ENCODE measurements at regions not wholly inside any gene's neighbourhood (a gene's known extent, or its start where the extent isn't known, plus 50 kb on each side); places are given as distances from the start of the nearest gene placed in this dataset.
"Not testable (repeated sequence)": the region's sequence is repeated elsewhere in the genome, so short reads cannot be mapped to it uniquely, and the experiment has no call there.

DNA sequence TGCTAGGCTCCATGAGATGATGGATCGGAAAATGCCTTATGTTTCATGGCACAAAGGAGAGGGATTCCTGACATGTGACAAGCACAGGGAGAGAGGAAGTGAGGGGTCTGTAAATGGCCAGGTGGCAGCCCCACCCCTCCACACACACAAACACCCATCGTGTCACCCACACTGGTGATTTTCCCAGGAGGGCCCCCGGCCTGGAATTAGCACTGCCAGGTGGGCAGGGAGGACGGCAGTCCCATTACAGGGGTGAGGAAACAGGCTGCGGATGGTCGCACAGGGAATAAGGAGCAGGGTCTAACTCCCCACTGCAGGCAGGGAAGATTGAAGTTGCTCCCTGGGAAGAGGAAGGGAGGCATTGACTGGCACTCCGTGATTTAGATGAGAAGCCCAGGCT lies 395.3 kb upstream of the ZNF337 start:
- DNase-seq, result not testable (repeated sequence)

DNA sequence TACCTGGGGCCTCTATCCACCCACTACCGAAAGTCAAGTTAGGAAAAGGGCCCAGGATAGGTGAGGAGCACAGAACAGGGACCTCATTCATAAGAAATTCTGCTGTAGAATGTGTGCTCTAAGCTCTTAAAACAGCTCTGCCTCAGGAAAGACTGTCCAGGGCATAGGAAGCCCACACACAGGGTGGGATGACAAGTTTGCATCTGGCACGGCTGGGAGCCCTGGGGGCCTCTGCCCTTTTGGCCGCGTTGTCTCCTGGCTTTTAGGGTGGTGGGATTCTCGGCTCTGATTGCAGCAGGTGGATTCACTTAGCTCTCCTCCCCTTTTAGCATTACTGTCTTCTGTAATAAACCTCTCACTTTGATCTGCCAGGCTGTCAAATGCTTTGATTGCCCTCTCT lies 389.5 kb upstream of the ZNF337 start:
- not testable (repeated sequence) for DNase-seq

DNA sequence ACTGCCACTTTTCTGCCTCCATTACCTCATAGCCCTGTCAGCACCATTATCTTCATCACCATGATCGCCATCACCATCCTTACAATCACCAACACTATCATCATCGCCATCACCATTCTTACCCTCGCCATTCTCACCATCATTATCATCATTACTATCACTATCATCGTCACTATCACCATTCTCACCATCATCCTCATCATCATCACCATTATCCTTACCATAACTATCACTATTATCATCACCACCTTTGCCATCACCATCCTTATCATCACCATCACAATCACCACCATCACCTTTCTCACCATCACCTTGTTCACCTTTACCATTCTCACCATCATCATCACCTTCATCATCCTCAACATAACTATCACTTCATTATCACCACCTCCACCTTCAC lies 377.3 kb upstream of the ZNF337 start:
- not testable (repeated sequence) for DNase-seq

DNA sequence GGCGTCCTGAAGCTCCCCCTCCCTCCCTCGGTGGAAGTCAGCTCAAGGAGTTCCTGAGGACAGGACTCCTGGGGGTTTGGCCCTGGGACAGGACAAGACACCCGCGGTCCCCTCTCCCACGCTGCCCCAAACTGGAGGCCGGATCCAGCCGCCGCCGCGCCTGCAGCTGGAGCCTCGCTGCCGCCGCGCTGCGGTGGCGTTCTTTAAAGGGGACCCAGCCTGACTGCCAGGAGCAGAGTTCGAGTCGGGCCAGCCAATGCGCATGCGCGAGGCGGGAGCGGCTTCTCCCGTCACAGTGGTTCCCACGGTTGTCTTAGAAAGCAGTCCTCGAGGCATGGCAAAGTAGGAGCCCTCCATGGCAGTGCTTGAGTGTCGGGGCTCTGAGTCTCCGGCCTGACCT lies 362.7 kb upstream of the ZNF337 start:
- not testable (repeated sequence) for DNase-seq

DNA sequence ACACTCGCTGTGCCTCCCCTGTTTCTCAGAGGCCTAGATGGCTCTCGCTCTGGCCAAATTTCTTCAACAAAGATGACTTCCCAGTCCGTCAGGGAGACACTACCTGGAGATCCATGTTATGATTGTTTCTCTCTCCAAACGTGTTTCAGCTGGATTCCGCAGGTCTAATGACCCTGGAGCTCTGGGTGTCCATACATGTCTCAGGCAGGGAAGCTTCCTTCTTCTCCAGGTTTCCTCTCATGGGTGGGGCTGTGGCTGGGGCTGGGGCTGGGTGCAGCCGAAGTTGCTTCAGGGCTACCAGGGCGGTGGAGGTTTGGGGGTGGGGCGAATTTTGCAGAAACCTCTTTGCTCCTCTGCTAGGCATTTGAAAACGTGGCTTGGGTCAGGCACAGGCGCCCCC lies 361.8 kb upstream of the ZNF337 start:
- DNase-seq, result not testable (repeated sequence)

DNA sequence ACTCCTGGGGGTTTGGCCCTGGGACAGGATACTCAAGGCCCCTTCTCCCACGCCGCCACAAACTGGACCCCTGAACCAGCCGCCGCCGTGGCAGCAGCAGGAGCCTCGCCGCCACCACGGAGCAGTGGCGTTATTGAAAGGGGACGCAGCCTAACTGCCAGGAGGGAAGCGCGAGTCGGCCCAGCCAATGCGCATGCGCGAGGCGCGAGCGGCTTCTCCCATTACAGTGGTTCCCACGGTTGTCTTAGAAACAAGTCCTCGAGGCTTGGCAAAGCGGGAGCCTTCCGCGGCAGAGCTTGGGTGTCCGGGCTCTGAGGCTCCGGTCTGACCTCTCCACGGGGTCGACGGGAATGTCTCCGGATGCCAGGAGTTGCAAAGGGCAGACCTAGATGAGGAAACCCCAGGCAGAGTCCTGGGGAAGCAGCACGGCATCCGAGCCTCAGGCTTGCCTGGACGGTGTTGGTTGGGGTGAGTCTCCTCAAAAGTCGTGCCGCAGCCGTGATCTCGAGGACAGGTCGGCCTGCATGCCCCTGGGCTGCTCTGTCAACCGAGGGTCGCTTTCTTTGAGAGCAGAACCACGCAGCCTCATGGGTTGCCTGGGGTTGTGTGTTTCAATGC lies 360.6 kb upstream of the ZNF337 start:
- DNase-seq, result not testable (repeated sequence)

DNA sequence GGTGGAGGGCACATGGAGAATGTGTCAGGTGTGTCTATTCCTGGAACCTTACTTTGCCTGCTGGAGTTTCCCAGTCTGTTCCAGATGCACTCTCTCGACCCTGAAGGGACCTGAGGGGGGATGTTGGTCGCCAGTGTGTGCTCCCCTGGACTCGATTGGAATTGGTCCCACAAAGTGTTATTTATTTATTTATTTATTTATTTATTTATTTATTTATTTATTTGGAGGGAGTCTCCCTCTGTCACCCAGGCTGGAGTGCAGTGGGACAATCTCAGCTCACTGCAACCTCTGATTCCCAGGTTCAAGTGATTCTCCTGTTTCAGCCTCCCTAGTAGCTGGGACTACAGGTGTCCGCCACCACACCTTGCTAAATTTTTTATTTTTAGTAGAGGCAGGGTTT lies 329.1 kb upstream of the ZNF337 start:
- DNase-seq, result not testable (repeated sequence)

DNA sequence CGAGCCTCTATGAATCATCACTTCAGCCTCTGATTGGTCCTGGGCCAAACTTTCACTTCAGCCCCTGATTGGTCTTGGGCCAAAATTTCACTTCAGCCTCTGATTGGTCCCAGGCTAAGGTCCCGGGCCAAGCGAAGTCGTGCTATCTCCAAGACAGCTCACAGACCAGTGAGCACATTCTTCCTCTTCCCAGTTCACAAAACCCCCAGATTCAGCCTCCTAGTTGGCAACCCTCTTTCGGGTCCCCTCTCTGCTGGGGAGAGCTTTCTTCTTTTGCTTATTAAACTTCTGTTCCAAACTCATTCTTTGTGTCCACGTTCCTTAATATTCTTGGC lies 314.3 kb upstream of the ZNF337 start:
- DNase-seq, result not testable (repeated sequence)

DNA sequence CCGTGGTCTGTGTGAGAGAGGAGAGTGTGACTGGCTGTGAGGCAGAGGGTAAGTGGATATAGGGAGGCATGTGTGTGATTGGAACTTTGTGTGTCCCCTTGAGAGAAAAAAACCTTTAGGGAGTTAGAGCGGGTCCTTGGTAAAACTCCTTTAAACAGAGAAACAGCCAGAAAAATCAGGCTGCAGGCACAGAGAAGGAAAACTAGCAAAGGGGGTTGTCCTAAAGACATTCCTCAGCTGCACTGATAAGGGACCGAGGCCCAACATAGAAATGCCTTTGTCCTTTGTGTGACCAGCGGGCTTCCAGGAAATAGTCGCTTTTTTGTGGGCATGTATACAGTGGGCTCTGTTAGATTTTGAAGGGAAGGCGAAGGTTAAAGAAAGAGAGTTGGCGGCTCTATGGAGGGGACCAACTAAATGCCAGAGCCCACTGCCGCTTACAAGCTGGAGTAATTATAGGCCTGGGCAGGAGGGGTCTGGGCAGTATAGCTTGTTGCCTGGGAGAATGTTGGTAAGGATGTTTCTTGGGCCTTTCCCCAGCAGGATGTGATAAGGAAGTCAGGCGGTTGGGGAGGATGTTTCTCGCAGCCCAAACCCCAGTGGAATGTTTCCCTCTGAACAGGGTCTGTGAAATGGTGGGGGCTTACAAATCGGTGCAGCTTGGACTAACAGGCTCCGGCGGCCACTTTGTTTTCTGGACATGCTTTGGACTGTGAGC lies 313.7 kb upstream of the ZNF337 start:
- not testable (repeated sequence) for DNase-seq

DNA sequence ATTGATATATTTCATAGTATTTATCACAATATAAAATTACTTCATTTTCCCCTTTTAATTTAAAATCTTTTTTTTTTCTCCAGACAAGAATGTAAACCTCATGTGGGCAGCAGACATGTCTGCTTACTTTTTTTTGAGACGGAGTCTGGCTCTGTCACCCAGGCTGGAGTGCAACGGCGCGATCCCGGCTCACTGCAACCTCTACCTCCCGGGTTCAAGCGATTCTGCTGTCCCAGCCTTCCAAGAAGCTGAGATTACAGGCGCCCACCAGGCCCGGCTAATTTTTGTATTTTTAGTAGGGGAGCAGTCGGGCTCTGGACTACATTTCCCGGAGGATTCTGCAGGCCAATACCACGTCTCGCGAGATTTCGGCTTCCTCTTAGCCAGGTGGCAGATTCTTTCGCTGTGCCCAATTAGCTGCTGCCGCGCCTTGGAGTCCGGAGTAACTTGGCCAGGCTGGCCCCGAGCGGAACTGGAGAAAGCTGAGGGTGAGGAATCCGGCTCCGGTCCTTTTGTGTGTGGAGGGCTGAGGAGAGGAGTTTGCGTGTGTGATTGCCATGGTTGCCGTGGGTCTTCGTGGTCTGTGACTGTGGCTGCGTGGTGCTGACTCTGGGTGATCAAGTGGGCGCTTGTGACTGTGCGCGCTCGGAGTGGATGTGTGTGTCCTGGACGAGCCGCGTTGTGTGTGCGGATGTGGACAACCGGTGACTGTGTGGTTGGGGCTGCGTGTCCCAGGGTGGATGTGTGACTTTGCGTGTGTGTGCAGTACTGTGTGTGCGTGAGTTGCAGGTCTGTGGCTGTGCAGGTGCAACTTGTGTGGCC lies 313.0 kb upstream of the ZNF337 start:
- DNase-seq, result peak; percentile 80

DNA sequence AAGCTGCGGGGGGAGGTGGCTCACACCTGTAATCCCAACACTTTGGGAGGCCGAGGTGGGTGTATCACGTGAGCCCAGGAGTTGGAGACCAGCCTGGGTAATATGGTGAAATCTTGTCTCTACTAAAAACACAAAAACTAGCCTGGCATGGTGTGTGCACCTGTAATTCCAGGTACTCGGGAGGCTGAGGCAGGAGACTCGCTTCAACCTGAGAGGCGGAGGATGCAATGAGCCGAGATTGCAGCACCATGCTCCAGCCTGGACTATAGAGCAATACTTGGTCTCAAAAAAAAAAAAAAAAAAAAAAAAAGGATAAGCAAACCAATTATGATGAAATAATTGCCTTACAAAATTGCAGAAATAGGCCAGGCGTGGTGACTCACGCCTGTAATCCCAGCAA lies 311.4 kb upstream of the ZNF337 start:
- not testable (repeated sequence) for DNase-seq

DNA sequence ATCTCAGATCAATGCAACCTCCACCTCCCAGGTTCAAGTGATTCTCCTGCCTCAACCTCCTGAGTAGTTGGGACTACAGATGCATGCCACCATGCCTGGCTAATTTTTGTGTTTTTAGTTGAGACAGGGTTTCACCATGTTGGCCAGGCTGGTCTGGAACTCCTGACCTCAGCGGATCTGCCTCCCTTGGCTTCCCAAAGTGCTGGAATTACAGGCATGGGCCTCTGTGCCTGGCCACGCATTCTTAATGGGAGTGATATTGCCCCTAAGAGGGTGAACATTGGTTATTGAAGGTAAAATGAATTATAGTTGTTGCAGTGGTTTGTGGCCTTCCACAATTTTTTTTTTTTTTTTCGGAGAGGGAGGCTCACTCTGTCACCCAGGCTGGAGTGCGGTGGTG lies 309.5 kb upstream of the ZNF337 start:
- not testable (repeated sequence) for DNase-seq

DNA sequence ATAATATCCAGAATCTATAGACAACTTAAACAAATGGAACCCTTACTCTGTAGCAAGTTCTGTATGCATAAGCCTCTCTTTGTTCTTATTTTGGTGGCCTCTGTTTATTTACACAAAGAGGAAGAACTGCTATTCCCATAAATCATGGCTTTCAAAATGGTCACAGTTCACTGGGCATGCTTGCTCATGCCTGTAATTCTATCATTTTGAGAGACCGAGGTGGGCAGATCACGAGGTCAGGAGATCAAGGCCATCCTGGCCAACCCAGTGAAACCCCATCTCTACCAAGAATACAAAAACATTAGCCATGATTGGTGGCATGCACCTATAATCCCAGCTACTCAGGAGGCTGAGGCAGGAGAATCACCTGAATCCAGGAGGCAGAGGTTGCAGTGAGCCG lies 307.3 kb upstream of the ZNF337 start:
- DNase-seq, result not testable (repeated sequence)

DNA sequence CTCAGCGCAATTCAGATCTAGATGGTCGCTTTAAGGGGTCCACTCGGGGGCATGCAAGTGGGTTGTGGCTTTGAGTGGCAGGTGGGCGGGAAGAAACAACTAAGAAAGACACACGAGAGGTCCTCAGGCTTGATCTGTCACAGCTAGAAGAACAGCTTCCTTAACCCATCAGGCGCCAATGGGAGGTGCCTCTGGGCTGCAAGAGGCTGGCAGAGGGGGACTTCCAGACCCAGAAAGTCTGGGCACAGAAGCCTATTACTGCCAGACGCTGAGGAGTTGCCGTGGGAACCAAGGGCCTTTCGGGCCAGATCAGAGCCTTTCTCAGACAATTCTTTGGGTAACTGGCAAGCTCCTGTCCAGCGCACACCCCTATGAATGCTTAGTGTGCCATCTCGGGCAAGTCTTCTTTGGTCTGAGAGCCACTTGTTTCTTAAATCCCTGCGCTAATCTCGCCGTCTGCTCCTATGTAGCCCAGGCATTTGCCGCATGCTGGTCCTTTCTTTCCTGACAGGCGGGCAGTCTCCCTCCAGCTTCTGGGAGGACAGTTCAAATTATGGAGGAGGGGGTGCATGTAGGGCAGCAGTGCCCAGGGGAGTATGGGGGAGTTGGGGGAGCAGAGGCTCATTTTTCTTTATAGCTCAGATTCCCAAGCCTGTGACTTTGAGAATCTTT lies 300.9 kb upstream of the ZNF337 start:
- not testable (repeated sequence) for DNase-seq

DNA sequence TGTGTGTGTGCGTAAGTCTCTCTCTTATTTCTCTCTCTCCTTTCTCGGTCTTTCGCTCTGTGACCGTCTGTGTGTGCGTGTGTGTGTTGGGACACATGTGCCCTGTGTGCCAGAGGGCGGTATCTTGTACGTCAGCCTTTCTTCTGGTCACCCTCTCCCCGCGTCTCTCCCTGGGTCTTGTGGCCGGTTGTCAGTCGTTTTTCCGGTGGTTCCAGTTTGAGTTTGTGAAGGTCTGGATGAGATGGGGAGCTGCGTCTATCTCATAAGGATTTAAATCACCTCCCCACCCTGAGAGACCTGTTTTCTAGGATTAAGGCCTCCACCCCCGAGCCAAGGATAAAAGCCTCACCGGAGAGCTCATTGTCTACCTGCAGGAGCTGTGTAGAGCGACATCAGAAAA lies 295.5 kb upstream of the ZNF337 start:
- DNase-seq, result no peak

DNA sequence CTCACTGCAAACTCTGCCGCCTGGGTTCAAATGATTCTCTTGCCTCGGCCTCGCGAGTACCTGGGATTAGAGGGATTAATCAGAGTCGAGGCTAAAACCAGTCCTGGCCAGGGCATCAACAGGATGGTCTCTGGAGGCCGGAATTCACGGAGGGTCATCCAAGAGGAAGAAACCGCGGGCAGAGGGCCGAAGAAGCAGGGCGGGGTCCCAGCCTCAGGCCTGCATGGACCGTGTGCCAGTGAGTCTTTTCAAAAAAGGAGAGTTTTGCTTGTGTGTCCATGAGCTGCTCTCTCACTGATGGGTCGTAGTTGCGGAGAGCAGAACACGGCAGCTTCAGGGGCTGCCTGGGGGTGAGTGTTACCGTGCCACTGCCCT lies 295.1 kb upstream of the ZNF337 start:
- DNase-seq, result no peak

DNA sequence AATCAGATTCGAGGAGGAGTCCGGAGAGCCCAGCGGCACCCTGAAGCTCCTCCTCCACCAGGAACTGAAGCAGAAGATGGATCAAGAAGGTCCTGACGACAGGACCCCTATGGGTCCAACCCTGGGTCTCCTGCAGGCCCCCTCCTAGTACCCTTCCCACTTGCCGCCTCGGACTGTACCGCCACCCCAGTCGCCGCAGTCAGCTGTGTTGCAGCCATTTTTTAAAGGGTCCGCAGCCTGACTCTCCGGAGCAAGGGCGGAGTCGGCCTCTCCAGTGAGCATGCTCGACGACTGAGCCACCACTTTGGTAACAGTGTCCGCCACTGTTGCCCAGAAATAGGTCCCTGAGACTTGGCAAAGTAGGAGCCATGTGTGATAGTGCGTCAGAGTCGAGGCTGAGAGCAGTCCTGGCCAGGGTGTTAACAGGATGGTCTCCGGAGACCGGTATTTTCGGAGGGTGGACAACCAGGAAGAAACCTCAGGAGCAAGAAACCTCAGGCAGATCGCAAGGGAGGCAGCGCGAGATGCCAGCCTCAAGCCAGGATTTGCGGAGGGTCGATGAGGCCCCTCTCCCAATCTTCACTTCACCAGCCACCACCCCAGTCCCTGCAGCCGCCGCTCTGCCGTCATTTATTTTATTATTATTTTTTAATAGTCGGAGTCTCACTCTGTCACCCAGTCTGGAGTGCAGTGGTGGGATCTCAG lies 294.6 kb upstream of the ZNF337 start:
- DNase-seq, result no peak

DNA sequence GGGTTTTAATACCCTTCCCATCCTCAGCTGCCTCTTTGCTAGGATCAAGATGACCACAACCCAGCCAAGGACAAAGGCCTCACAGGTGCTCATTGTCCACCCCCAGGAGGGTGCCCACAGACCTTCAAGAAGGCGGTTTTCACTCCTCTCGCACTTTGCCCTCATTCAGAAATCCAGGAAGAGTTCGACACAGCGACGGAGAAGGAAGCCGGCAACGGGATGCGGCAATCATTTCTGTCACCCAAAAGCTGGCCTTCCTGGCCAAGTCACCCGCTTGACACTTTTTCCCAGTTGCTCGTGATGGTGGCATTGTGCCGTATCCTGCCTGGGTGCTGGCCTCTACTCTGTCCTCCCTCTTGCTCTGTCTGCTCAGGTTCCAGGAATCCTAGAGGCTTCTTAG lies 293.0 kb upstream of the ZNF337 start:
- not testable (repeated sequence) for DNase-seq

DNA sequence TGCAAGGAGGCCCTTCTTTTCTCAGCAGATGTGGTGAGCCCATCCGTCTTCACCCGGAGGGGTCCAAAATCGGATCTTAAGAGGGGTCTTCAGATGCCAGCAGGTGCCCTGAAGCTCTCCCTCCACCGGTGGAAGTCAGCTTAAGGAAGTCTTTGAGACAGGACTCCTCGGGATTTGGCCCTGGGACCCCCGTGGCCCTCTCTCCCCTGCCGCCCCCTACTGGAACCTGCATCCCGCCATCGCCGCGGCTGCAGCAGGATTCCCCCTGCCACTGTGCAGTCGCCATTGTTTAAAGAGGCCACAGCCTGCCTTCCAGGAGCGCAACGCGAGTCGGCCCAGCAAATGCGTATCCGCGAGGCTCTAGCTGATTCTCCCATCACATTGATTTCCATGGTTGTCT lies 292.5 kb upstream of the ZNF337 start:
- no peak for DNase-seq

DNA sequence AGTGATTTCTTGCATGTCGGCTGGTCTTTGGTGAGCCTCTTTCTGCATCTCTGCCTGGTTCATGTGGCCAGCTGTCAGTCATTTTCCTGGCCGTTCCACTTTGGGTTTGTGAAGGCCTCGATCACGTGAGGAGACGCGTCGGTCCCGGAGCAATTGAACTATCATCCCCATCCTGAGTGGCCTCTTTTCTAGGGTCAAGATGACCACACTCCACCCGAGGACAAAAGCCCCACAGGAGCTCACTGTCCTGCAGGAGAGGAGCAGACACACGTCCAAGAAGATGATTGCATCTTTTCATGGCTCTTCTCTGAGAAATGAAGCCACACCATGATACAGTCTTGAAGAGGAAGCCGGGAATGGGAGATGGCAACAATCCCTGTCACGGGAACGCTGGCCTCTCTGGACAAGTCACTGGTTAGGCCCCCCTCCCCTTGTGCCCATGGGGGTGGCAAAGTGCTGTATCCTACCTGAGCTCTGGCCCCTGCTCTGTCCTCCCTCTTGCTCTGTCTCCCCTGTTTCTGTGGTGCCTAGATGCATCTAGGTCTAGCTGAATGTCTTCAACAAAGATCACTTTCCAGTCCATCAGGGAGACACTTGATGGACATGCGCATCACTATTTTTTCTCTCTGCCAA lies 291.4 kb upstream of the ZNF337 start:
- not testable (repeated sequence) for DNase-seq

DNA sequence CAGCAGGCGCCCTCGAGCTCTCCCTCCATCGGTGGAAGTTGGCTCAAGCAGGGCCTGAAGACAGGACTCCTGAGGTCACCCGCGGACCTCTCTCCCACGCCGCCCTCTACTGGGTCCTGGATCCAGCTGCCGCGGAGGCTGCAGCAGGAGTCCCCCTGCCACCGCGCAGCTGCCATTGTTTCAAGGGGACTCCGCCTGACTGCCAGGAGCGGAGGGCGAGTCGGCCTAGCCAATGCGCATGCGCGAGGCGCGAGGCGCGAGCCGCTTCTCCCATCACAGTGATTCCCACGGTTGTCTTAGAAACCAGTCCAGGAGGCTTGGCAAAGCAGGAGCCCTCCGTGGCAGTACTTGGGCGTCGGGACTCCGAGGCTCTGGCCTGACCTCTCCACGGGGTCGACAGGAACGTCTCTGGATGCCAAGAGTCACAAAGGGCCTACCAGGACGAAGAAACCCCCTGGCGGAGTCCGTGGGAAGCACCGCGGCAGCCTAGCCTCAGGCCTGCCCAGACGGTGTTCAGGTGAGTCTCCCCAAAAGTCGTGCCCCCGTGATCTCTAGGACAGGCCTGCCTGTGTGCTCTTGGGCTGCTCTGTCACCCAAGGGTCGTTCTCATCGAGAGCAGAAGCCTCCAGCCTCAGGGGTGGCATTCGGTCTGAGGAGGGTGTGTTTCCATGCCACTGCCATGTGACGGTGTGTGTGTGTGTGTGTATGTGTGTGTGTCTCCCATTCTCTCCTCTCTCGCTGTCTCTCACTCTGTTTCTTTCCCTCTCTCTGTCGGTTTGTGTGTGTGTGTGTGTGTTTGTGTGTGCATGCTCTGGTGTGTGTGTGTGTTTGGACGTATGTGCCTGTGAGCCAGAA lies 290.6 kb upstream of the ZNF337 start:
- peak; percentile 67 for DNase-seq

Data from activated CD4-positive, alpha-beta T cell treated with anti-CD3 and anti-CD28 coated beads for 48 hours (primary cell).